GM12878 (cell line): ENCODE measurements at regions not wholly inside any gene's neighbourhood (a gene's known extent, or its start where the extent isn't known, plus 50 kb on each side); places are given as distances from the start of the nearest gene placed in this dataset.
"Not testable (repeated sequence)": the region's sequence is repeated elsewhere in the genome, so short reads cannot be mapped to it uniquely, and the experiment has no call there.

Experiments
- ATAC-seq: fragments of 200-7000 bp; cut with Tn5 transposase; 3 replicates; pipeline ENCODE4 v1.9.1; 2020; ENCODE audit warnings: mild to moderate bottlenecking, moderate library complexity
- BruUV-seq: library from RNA; stranded (reverse); fragments of 400-500 nt; replicated peaks from 2 replicates; lab custom pipeline; 2021; lab: Mats Ljungman, UMichigan
- CTCF ChIA-PET: fragments of 300-600 bp; sonication (Branson Sonifier 250); formaldehyde crosslinking; extraction: SDS; loops from one replicate; lab custom pipeline; 2021; ENCODE audit warnings: inconsistent platforms; lab: Yijun Ruan, JAX
- POLR2A ChIA-PET: fragments of 350-600 bp; formaldehyde crosslinking; extraction: SDS; loops from one replicate; lab custom pipeline; 2021; ENCODE audit warnings: inconsistent platforms; lab: Charles Lee
- RAD21 ChIA-PET: fragments of 300-600 bp; sonication (Branson Sonifier 250); formaldehyde crosslinking; loops from one replicate; lab custom pipeline; 2023; ENCODE audit warnings: antibody characterized with exemption; ENCODE audit not compliant: unreplicated experiment; lab: Charles Lee
- SMC1A ChIA-PET: fragments of 300-600 bp; sonication (Branson Sonifier 250); formaldehyde crosslinking; loops from one replicate; lab custom pipeline; 2023; ENCODE audit not compliant: unreplicated experiment, uncharacterized antibody; lab: Charles Lee
- DNase-seq: peaks from one replicate; pipeline ENCODE4 v3.0.0-alpha.2; 2011; ENCODE audit warnings: low read depth, low spot score
- FAIRE-seq: peaks from 3 replicates; lab custom pipeline; 2011; peaks lifted over from hg19 to GRCh38; lab: Jason Lieb, UNC
- H2AFZ ChIP-seq: 2 replicates; pipeline ENCODE4 v1.6.0; 2011; ENCODE audit warnings: low read depth, low read length, control low read depth; ENCODE audit not compliant: control insufficient read depth
- H3K27ac ChIP-seq: 2 replicates; pipeline ENCODE4 v1.5.1; 2011; ENCODE audit warnings: control low read depth; ENCODE audit not compliant: control insufficient read depth, insufficient read depth
- H3K27me3 ChIP-seq, 2 experiments: replicated peaks in 1 of 2; 2 replicates each; pipeline versions ENCODE4 v1.6.0 to v1.6.1; 2011; ENCODE audit warnings: low read length in 1 of 2; ENCODE audit not compliant: control insufficient read depth in 2 of 2, insufficient read depth in 2 of 2
- H3K36me3 ChIP-seq, 2 experiments: 2 replicates each; pipeline ENCODE4 v1.5.1; 2011; ENCODE audit warnings: low read length in 1 of 2; ENCODE audit not compliant: control insufficient read depth in 2 of 2, insufficient read depth in 2 of 2
- H3K4me1 ChIP-seq: 2 replicates; pipeline ENCODE4 v1.6.1; 2011; ENCODE audit warnings: mild to moderate bottlenecking, low read length, moderate library complexity, mixed read lengths; ENCODE audit not compliant: control insufficient read depth, insufficient read depth
- H3K4me2 ChIP-seq: 2 replicates; pipeline ENCODE4 v1.6.0; 2011; ENCODE audit warnings: control low read depth; ENCODE audit not compliant: control insufficient read depth, insufficient read depth
- H3K4me3 ChIP-seq: fragments of 200-600 bp; sonication (generic); 2 replicates; pipeline ENCODE4 v1.5.1; 2016
- H3K79me2 ChIP-seq: 2 replicates; pipeline ENCODE4 v1.6.0; 2011; ENCODE audit warnings: low read length; ENCODE audit not compliant: control insufficient read depth, insufficient read depth
- H3K9ac ChIP-seq: 2 replicates; pipeline ENCODE4 v1.8.0; 2011; ENCODE audit warnings: low read length, control low read depth, mixed read lengths; ENCODE audit not compliant: control insufficient read depth, insufficient read depth
- H3K9me3 ChIP-seq: replicated peaks from 3 replicates; pipeline ENCODE4 v1.5.1; 2011; ENCODE audit warnings: mild to moderate bottlenecking, low read length; ENCODE audit not compliant: control insufficient read depth, insufficient read depth
- H4K20me1 ChIP-seq: 2 replicates; pipeline ENCODE4 v1.6.0; 2011; ENCODE audit not compliant: control insufficient read depth, insufficient read depth
- ATF7 ChIP-seq: fragments of 450-650 bp; IDR thresholded peaks from 2 replicates; pipeline ENCODE4 v1.6.1; 2016; ENCODE audit warnings: low read depth, mild to moderate bottlenecking
- CREB1 ChIP-seq: IDR thresholded peaks from 2 replicates; pipeline ENCODE4 v1.6.1; 2012; ENCODE audit warnings: low read depth, mild to moderate bottlenecking, inconsistent platforms
- FOXM1 ChIP-seq: IDR thresholded peaks from 2 replicates; pipeline ENCODE4 v1.6.1; 2012; ENCODE audit warnings: low read depth, mild to moderate bottlenecking, inconsistent platforms, low read length, moderate library complexity
- PAX8 ChIP-seq: fragments of 450-650 bp; IDR thresholded peaks from 2 replicates; pipeline ENCODE4 v1.6.1; 2017; ENCODE audit warnings: mild to moderate bottlenecking, moderate library complexity
- STAT3 ChIP-seq: IDR thresholded peaks from 2 replicates; pipeline ENCODE4 v1.6.1; 2011; ENCODE audit warnings: low read depth, low read length, improper control_type of control experiment
- WGBS: methylation state at CpG from one replicate; pipeline ENCODE4 v1.1.6; 2016; ENCODE audit warnings: low lambda C conversion rate; ENCODE audit not compliant: insufficient replicate concordance, insufficient coverage; ENCODE audit errors: missing lambda C conversion rate; 5-methylcytosine and 5-hydroxymethylcytosine counted together
- in situ Hi-C: fragments of 300-500 bp; cut with MboI; formaldehyde crosslinking; loops from 9 replicates; pipeline ENCODE4 v1.14.3; 2018; ENCODE audit warnings: mixed read lengths
- intact Hi-C: fragments of 100-400 bp; cut with micrococcal nuclease; formaldehyde crosslinking; loops from one replicate; pipeline ENCODE4 v1.14.2; 2022; ENCODE audit not compliant: unreplicated experiment
- TF ChIP-seq, protein P1 (sequence below): IDR thresholded peaks from 2 replicates; pipeline ENCODE4 v1.6.1; 2012; ENCODE audit warnings: improper control_type of control experiment, low read depth, low read length; ENCODE audit not compliant: insufficient replicate concordance
- TF ChIP-seq, protein P2 (sequence below): fragments of 150-350 bp; IDR thresholded peaks from 2 replicates; pipeline ENCODE4 v1.6.1; 2014; ENCODE audit warnings: mild to moderate bottlenecking, low read depth, low read length
- TF ChIP-seq, protein P3 (sequence below): IDR thresholded peaks from 2 replicates; pipeline ENCODE4 v1.6.1; 2011; ENCODE audit warnings: low read depth, low read length, improper control_type of control experiment, borderline replicate concordance
- TF ChIP-seq, protein P4 (sequence below): IDR thresholded peaks from 2 replicates; pipeline ENCODE4 v1.6.1; 2011; ENCODE audit warnings: borderline replicate concordance, low read depth, mild to moderate bottlenecking, moderate library complexity, mixed read lengths, low read length; ENCODE audit not compliant: insufficient read depth; ENCODE audit errors: extremely low read length

DNA sequence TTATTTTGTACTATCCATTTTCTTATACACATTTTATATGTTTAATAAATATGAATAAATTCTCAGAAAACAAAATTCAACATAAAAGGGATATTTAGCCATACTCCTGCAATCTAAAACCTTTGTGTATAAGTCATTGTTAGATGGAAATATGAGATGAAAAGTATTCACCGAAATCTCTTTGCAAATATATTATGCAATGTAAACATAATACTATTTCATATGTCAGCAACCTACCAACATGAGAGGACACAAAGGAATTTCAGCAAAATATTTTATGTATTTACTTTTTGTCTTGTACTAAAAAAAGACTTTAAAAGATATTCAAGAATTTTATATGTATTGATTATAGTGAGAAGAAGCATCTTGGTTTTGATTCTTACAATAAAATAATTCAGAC, 1623.4 kb downstream of the EFNA5 start:
- Histone ChIP-seq H4K20me1 (no peaks in the 10 kb centered on the region), H3K9me3 (no peaks in the 10 kb centered on the region), H3K9ac (no peak overlapping the region), H3K4me3 (no peak overlapping the region), H3K4me2 (no peak overlapping the region), H3K27me3 (no peaks in the 10 kb centered on the region), H3K27ac (no peak overlapping the region), H3K36me3 (no peaks in the 10 kb centered on the region), H2AFZ (no peak overlapping the region), H3K79me2 (no peaks in the 10 kb centered on the region), H3K4me1 (no peaks in the 10 kb centered on the region)
- intact Hi-C loops, result no loop called here
- ChIA-PET SMC1A (no interaction called here), RAD21 (no interaction called here), CTCF (no interaction called here), POLR2A (no interaction called here)
- ATAC-seq (no peak), DNase-seq (no peak), FAIRE-seq (no peak)
- TF ChIP-seq CREB1 (no peak), PAX8 (no peak), FOXM1 (no peak), ATF7 (no peak), STAT3 (no peak)
- TF ChIP-seq, protein P1, sequence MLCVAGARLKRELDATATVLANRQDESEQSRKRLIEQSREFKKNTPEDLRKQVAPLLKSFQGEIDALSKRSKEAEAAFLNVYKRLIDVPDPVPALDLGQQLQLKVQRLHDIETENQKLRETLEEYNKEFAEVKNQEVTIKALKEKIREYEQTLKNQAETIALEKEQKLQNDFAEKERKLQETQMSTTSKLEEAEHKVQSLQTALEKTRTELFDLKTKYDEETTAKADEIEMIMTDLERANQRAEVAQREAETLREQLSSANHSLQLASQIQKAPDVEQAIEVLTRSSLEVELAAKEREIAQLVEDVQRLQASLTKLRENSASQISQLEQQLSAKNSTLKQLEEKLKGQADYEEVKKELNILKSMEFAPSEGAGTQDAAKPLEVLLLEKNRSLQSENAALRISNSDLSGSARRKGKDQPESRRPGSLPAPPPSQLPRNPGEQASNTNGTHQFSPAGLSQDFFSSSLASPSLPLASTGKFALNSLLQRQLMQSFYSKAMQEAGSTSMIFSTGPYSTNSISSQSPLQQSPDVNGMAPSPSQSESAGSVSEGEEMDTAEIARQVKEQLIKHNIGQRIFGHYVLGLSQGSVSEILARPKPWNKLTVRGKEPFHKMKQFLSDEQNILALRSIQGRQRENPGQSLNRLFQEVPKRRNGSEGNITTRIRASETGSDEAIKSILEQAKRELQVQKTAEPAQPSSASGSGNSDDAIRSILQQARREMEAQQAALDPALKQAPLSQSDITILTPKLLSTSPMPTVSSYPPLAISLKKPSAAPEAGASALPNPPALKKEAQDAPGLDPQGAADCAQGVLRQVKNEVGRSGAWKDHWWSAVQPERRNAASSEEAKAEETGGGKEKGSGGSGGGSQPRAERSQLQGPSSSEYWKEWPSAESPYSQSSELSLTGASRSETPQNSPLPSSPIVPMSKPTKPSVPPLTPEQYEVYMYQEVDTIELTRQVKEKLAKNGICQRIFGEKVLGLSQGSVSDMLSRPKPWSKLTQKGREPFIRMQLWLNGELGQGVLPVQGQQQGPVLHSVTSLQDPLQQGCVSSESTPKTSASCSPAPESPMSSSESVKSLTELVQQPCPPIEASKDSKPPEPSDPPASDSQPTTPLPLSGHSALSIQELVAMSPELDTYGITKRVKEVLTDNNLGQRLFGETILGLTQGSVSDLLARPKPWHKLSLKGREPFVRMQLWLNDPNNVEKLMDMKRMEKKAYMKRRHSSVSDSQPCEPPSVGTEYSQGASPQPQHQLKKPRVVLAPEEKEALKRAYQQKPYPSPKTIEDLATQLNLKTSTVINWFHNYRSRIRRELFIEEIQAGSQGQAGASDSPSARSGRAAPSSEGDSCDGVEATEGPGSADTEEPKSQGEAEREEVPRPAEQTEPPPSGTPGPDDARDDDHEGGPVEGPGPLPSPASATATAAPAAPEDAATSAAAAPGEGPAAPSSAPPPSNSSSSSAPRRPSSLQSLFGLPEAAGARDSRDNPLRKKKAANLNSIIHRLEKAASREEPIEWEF, result no peak
- TF ChIP-seq, protein P2, sequence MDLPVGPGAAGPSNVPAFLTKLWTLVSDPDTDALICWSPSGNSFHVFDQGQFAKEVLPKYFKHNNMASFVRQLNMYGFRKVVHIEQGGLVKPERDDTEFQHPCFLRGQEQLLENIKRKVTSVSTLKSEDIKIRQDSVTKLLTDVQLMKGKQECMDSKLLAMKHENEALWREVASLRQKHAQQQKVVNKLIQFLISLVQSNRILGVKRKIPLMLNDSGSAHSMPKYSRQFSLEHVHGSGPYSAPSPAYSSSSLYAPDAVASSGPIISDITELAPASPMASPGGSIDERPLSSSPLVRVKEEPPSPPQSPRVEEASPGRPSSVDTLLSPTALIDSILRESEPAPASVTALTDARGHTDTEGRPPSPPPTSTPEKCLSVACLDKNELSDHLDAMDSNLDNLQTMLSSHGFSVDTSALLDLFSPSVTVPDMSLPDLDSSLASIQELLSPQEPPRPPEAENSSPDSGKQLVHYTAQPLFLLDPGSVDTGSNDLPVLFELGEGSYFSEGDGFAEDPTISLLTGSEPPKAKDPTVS, result no peak
- TF ChIP-seq, protein P3, sequence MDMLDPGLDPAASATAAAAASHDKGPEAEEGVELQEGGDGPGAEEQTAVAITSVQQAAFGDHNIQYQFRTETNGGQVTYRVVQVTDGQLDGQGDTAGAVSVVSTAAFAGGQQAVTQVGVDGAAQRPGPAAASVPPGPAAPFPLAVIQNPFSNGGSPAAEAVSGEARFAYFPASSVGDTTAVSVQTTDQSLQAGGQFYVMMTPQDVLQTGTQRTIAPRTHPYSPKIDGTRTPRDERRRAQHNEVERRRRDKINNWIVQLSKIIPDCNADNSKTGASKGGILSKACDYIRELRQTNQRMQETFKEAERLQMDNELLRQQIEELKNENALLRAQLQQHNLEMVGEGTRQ, result no peak
- TF ChIP-seq, protein P4, sequence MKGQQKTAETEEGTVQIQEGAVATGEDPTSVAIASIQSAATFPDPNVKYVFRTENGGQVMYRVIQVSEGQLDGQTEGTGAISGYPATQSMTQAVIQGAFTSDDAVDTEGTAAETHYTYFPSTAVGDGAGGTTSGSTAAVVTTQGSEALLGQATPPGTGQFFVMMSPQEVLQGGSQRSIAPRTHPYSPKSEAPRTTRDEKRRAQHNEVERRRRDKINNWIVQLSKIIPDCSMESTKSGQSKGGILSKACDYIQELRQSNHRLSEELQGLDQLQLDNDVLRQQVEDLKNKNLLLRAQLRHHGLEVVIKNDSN, result no peak
- WGBS, result 9% methylated on average over 1 of the region's 1 CpG
- in situ Hi-C loops, result no loop called here
- no TSS peak for BruUV-seq

DNA sequence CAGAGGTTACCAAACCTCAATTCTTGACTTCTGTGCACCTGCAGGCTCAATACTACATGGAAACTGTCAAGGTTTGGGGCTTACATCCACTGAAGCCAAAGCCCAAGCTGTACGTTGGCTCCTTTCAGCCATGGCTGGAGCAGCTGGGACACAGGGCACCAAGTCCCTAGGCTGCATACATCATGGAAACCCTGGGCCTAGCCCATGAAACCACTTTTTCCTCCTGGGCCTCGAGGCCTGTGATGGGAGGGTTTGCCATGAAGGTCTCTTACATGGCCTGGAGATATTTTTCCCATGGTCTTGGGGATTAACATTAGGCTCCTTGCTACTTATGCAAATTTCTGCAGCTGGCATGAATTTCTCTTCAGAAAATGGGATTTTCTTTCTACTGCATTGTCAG, 1638.7 kb downstream of the EFNA5 start:
- POLR2A ChIA-PET, intact Hi-C loops, ATAC-seq, H3K36me3 ChIP-seq, BruUV-seq, H3K9me3 ChIP-seq, H3K79me2 ChIP-seq, CTCF ChIA-PET, H3K4me1 ChIP-seq, H3K27ac ChIP-seq, H2AFZ ChIP-seq, SMC1A ChIA-PET, RAD21 ChIA-PET, in situ Hi-C loops, H3K9ac ChIP-seq, H3K4me2 ChIP-seq, FAIRE-seq, H4K20me1 ChIP-seq, DNase-seq, H3K4me3 ChIP-seq, H3K27me3 ChIP-seq: not testable (repeated sequence)
- WGBS, result 0% methylated on average over 2 of the region's 2 CpGs
